Mucosa of rectum (tissue), 2 donors: ENCODE measurements at regions not wholly inside any gene's neighbourhood (a gene's known extent, or its start where the extent isn't known, plus 50 kb on each side); places are given as distances from the start of the nearest gene placed in this dataset.

Experiments
- H3K27ac ChIP-seq, 2 donors: one replicate each; pipeline ENCODE4 v1.7.0; 2013; ENCODE audit warnings: inconsistent platforms in 2 of 2, low read depth in 2 of 2, low read length in 2 of 2
- H3K27me3 ChIP-seq, 2 donors: one replicate each; pipeline ENCODE4 v1.7.0; 2013; ENCODE audit warnings: low read length in 2 of 2; ENCODE audit not compliant: control insufficient read depth in 2 of 2, insufficient read depth in 2 of 2
- H3K36me3 ChIP-seq, 2 donors: one replicate each; pipeline ENCODE4 v1.7.0; 2013; ENCODE audit warnings: low read length in 2 of 2; ENCODE audit not compliant: control insufficient read depth in 2 of 2, insufficient read depth in 2 of 2
- H3K4me1 ChIP-seq, 2 donors: one replicate each; pipeline ENCODE4 v1.7.0; 2013; ENCODE audit warnings: low read length in 2 of 2, mild to moderate bottlenecking in 1 of 2; ENCODE audit not compliant: control insufficient read depth in 2 of 2, insufficient read depth in 2 of 2
- H3K4me3 ChIP-seq, 2 donors: one replicate each; pipeline ENCODE4 v1.7.0; 2013; ENCODE audit warnings: low read length in 2 of 2
- H3K9ac ChIP-seq, 2 donors: one replicate each; pipeline ENCODE4 v1.7.0; 2013; ENCODE audit warnings: low read length in 2 of 2, low read depth in 1 of 2, mild to moderate bottlenecking in 1 of 2
- H3K9me3 ChIP-seq, 2 donors: one replicate each; pipeline ENCODE4 v1.7.0; 2013; ENCODE audit warnings: low read length in 2 of 2; ENCODE audit not compliant: control insufficient read depth in 2 of 2
- donor health status: healthy.
- donor health status: Normal muscosa, but diverticular disease.

GRCh38 chr3:14252321-14253021, 73.9 kb downstream of the LSM3 start:
- H3K27ac ChIP-seq = no peak overlapping the region
- no peaks in the 10 kb centered on the region for H3K36me3 ChIP-seq
- no peaks in the 10 kb centered on the region for H3K4me1 ChIP-seq
- no peak overlapping the region for H3K9ac ChIP-seq
- H3K4me3 ChIP-seq = no peak overlapping the region
- H3K27me3 ChIP-seq = no peaks in the 10 kb centered on the region
- H3K9me3 ChIP-seq = no peaks in the 10 kb centered on the region

DNA sequence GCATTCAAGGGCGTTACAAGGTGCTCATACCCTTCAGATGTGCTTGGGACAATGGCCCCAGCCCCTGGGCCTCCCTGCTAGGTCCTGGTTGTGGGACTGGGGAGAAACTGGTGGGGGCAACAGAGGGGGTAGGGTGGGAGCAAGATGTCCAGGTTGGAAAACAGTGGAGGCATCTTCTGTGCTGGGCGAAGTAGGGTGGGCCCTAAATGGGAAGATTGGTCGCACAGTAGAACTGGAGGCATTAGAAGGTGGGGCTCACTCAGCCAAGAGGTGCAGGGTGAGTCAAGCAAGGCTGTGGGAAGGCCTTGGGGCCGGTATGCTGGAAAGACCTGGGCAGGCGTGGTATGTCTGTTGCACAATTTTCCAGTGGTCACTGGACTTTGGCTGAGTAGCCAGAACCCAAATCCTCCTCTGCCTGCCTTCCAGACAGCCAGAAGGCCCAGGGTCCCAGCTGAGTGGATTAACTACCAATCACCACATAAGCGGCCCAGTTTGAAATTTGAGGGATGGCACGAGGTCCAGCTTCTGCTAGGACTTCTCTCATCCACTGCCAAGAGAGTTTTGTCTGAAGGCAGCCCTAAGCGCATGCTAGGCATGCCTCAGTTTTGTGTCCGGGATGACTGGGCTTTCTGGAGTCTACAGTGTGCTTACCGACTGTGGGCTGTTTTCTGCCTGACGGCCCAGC, 74.5 kb downstream of the LSM3 start:
- Histone ChIP-seq H3K4me1 (no peaks in the 10 kb centered on the region), H3K27me3 (no peaks in the 10 kb centered on the region), H3K4me3 (no peak overlapping the region), H3K27ac (no peak overlapping the region), H3K9me3 (no peaks in the 10 kb centered on the region), H3K36me3 (no peaks in the 10 kb centered on the region), H3K9ac (no peak overlapping the region)

GRCh38 chr3:14253707-14254382, 75.2 kb downstream of the LSM3 start:
- no peak overlapping the region for H3K9ac ChIP-seq
- H3K4me3 ChIP-seq = no peak overlapping the region
- no peaks in the 10 kb centered on the region for H3K36me3 ChIP-seq
- no peaks in the 10 kb centered on the region for H3K9me3 ChIP-seq
- no peak overlapping the region for H3K27ac ChIP-seq
- H3K4me1 ChIP-seq = no peaks in the 10 kb centered on the region
- no peaks in the 10 kb centered on the region for H3K27me3 ChIP-seq

GRCh38 chr3:14254812-14255702, 76.4 kb downstream of the LSM3 start:
- no peak overlapping the region for H3K27ac ChIP-seq

GRCh38 chr3:14256046-14256445, 77.4 kb downstream of the LSM3 start:
- H3K4me3 ChIP-seq = no peak overlapping the region
- no peak overlapping the region for H3K27ac ChIP-seq
- no peak overlapping the region for H3K9ac ChIP-seq
- no peaks in the 10 kb centered on the region for H3K27me3 ChIP-seq
- no peaks in the 10 kb centered on the region for H3K9me3 ChIP-seq
- no peaks in the 10 kb centered on the region for H3K36me3 ChIP-seq
- no peaks in the 10 kb centered on the region for H3K4me1 ChIP-seq

More at GRCh38 chr3:14254812-14255702, 76.4 kb downstream of the LSM3 start:
- no peaks in the 10 kb centered on the region for H3K27me3 ChIP-seq
- H3K36me3 ChIP-seq = no peaks in the 10 kb centered on the region
- no peak overlapping the region for H3K9ac ChIP-seq
- H3K4me3 ChIP-seq = no peak overlapping the region
- no peaks in the 10 kb centered on the region for H3K4me1 ChIP-seq
- H3K9me3 ChIP-seq = no peaks in the 10 kb centered on the region

GRCh38 chr3:14256561-14257342, 78.1 kb downstream of the LSM3 start:
- Histone ChIP-seq H3K9ac (no peak overlapping the region), H3K36me3 (no peaks in the 10 kb centered on the region), H3K27me3 (no peaks in the 10 kb centered on the region), H3K4me1 (no peaks in the 10 kb centered on the region), H3K4me3 (no peak overlapping the region), H3K9me3 (no peaks in the 10 kb centered on the region), H3K27ac (no peak overlapping the region)

DNA sequence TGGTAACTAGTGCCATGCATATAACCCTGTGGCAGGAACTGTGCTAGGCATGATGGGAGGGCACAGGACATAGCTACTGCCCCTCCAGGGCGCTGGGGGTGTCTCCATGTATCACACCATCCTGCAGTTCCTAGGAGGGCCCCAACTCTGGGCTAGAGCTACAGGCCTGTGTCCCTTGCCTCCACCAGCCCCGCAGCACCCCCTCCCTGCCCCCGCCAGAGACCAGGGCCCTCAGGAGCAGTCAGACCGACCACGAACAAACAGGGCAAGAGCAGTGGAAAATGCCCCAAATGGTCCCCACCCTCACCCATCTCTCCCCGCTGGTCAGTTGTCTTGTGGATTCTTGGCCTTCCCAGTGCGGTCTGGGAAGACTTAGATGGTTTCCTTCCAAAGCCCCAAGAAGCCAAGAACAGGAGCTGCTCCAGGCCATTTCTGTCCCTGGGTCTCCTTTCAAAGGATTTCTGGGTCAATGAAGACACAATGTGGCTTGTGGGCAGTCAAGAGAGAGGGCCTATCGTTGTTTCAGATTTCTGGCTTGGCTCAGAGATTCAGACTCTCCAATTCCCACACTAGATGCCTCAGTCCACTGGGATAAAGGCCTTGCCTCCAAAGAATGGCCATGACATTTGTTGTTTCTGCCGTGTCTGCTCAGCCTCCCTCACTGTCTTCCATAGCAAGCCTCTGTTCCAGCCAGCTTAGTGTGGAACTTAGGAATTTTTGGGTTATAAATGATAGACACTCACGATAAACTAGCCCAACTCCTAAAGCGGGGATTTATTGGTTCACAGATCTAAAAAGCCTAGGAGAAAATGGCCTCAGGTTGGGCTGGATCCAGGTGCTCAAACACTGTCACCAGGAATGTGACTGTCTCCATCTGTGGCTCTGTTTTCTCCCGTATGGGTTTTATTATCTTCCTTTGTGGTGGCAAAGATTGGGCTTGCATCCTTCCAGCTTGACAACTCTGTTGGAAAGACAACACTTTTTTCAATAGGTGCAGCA, 80.6 kb downstream of the LSM3 start:
- Histone ChIP-seq H3K27ac (no peak overlapping the region), H3K27me3 (peaks cover 2 to 5% of the 10 kb centered on the region in 2 donors), H3K4me1 (no peaks in the 10 kb centered on the region), H3K9ac (no peak overlapping the region), H3K9me3 (no peaks in the 10 kb centered on the region), H3K36me3 (no peaks in the 10 kb centered on the region), H3K4me3 (no peak overlapping the region)

- Histone ChIP-seq H3K4me1 (peaks cover 0 to 4% of the 10 kb centered on the region in 2 donors), H3K9me3 (no peaks in the 10 kb centered on the region), H3K27me3 (peaks cover 5 to 8% of the 10 kb centered on the region in 2 donors), H3K4me3 (no peak overlapping the region), H3K27ac (no peak overlapping the region), H3K9ac (no peak overlapping the region), H3K36me3 (no peaks in the 10 kb centered on the region)
Observed at GRCh38 chr3:14260463-14260862, 81.8 kb downstream of the LSM3 start.
